ENCODE measurements at regions not wholly inside any gene's neighbourhood (a gene's known extent, or its start where the extent isn't known, plus 50 kb on each side); places are given as distances from the start of the nearest gene placed in this dataset.
"Not testable (repeated sequence)": the region's sequence is repeated elsewhere in the genome, so short reads cannot be mapped to it uniquely, and the experiment has no call there.

DNA sequence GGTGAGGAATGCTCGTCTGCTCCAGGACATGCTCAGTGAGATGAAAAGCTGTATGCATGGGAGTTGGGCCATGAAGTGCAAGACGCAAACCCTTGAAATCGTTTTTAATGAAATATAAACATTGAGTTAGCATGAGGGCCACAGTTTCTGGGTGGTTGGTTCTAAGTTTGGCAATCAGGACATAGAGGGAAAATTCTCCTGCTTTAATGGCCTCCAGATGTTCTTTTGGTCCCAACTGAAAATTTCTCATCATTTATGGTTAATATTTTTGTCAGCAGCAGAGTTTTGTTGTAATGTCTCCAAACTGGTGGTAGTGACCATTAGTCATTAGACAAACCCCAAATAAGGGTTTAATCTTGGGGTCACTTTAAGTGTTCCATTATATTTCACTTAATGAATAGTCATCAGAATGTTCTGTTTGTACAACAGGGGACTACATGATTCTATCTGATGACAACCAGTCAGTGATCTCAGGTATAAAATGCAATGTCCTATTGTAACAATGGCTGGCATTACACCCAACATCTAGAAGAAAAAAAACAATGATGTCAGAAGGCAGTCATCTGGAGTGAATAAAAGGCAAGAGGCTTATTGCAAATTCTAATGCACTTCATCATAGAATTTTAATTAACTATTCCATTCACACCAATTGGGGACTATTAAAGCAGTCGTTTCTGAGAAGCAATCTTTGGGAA lies 197.4 kb downstream of the JCAD start:
- no peaks in the 10 kb centered on the region for H3K79me2 ChIP-seq (ENCODE audit: insufficient read depth, low read length)
- H2AFZ ChIP-seq (ENCODE audit: low read length): no peak overlapping the region
- no peak overlapping the region for H3K14ac ChIP-seq (ENCODE audit: insufficient read depth, low read length)
- no peaks in the 10 kb centered on the region for H3K4me1 ChIP-seq (ENCODE audit: insufficient read depth, low read length)
- no peak overlapping the region for H4K8ac ChIP-seq (replicated peaks; ENCODE audit: insufficient read length, low read depth, low read length)
- H2BK12ac ChIP-seq (ENCODE audit: insufficient read length, low read depth, low read length): no peak overlapping the region
- H2BK20ac ChIP-seq (ENCODE audit: low read depth, low read length, poor library complexity, severe bottlenecking): no peak overlapping the region
- H3K9ac ChIP-seq (ENCODE audit: extremely low read depth, insufficient read length, low read length): no peak overlapping the region
- H3K18ac ChIP-seq (ENCODE audit: insufficient read length, low read depth, low read length): no peak overlapping the region
- H2BK15ac ChIP-seq (ENCODE audit: low read depth, low read length): no peak overlapping the region
- H3K23me2 ChIP-seq (ENCODE audit: insufficient read length, low read depth, low read length, poor library complexity, severe bottlenecking): no peaks in the 10 kb centered on the region
- H3K4me3 Mint-ChIP-seq: no peak overlapping the region
- H3K9me3 ChIP-seq (ENCODE audit: control insufficient read depth, low read depth, low read length): no peaks in the 10 kb centered on the region
- H4K20me1 ChIP-seq (ENCODE audit: control insufficient read depth, insufficient read depth, insufficient read length): no peaks in the 10 kb centered on the region
- WGBS (ENCODE audit: extremely low coverage, insufficient read length, low lambda C conversion rate): no CpG with 5 or more reads among the region's 4 CpGs
- H3K4ac ChIP-seq (ENCODE audit: low read depth, low read length): no peak overlapping the region
- TF ChIP-seq, protein P1, sequence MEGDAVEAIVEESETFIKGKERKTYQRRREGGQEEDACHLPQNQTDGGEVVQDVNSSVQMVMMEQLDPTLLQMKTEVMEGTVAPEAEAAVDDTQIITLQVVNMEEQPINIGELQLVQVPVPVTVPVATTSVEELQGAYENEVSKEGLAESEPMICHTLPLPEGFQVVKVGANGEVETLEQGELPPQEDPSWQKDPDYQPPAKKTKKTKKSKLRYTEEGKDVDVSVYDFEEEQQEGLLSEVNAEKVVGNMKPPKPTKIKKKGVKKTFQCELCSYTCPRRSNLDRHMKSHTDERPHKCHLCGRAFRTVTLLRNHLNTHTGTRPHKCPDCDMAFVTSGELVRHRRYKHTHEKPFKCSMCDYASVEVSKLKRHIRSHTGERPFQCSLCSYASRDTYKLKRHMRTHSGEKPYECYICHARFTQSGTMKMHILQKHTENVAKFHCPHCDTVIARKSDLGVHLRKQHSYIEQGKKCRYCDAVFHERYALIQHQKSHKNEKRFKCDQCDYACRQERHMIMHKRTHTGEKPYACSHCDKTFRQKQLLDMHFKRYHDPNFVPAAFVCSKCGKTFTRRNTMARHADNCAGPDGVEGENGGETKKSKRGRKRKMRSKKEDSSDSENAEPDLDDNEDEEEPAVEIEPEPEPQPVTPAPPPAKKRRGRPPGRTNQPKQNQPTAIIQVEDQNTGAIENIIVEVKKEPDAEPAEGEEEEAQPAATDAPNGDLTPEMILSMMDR (conservative IDR thresholded peaks at IDR 0.05): no peak
- H3K36me3 Mint-ChIP-seq (ENCODE audit: insufficient read depth in 1 of 3, low read depth in 3 of 3): no peaks in the 10 kb centered on the region
- no peak overlapping the region for H2BK120ac ChIP-seq (ENCODE audit: low read depth, low read length, poor library complexity, severe bottlenecking)
- no peak overlapping the region for H2AK5ac ChIP-seq (ENCODE audit: insufficient read length, low read length)
- H3K27me3 ChIP-seq (ENCODE audit: insufficient read depth, low read length): no peaks in the 10 kb centered on the region
- no peak overlapping the region for H3K56ac ChIP-seq (ENCODE audit: insufficient read length, low read depth, low read length)
- no peak overlapping the region for H3K27ac ChIP-seq (ENCODE audit: insufficient read length, low read depth, low read length)
- H3K27ac Mint-ChIP-seq: no peak overlapping the region
- no peak overlapping the region for H4K91ac ChIP-seq (ENCODE audit: insufficient read length, low read depth, low read length)
- no peaks in the 10 kb centered on the region for H3K9me3 Mint-ChIP-seq
- no peak overlapping the region for H3K4me2 ChIP-seq (ENCODE audit: insufficient read depth, insufficient read length, low read length)
- H3K23ac ChIP-seq (ENCODE audit: insufficient read length, low read depth, low read length): no peak overlapping the region
- no peak overlapping the region for H2BK5ac ChIP-seq (ENCODE audit: insufficient read length, low read length)
- peaks cover 7% of the 10 kb centered on the region in 2 experiments for H3K4me1 Mint-ChIP-seq
- no peak overlapping the region for H4K5ac ChIP-seq (ENCODE audit: insufficient read length, low read depth, low read length)
- no peaks in the 10 kb centered on the region for H3K79me1 ChIP-seq (ENCODE audit: insufficient read depth, low read depth, low read length, poor library complexity, severe bottlenecking)
- DNase-seq: no peak
- no peaks in the 10 kb centered on the region for H3K27me3 Mint-ChIP-seq (ENCODE audit: low read depth)
- no peak overlapping the region for H3T11ph ChIP-seq (ENCODE audit: low read length)

DNA sequence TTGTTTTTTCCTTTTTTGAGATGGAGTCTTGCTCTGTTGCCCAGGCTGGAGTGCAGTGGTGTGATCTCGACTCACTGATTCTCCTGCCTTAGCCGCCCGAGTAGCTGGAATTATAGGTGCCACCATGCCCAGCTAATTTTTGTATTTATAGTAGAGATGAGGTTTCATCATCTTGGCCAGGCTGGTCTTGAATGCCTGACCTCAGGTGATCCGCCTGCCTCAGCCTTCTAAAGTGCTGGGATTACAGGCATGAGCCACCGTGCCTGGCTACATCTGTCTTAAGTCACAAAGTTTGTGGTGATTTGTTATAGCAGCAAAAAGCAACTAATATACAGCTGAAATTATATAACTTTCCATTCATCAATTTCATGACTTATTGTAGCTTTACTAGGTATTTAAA lies 198.2 kb downstream of the JCAD start:
- not testable (repeated sequence) for H3K9me3 ChIP-seq (ENCODE audit: control insufficient read depth, low read depth, low read length); H2AK5ac ChIP-seq (ENCODE audit: insufficient read length, low read length); H3K9ac ChIP-seq (ENCODE audit: extremely low read depth, insufficient read length, low read length); H3K23me2 ChIP-seq (ENCODE audit: insufficient read length, low read depth, low read length, poor library complexity, severe bottlenecking); H3K14ac ChIP-seq (ENCODE audit: insufficient read depth, low read length); H3K4ac ChIP-seq (ENCODE audit: low read depth, low read length); H2BK5ac ChIP-seq (ENCODE audit: insufficient read length, low read length); H3K79me2 ChIP-seq (ENCODE audit: insufficient read depth, low read length); H2BK12ac ChIP-seq (ENCODE audit: insufficient read length, low read depth, low read length); H4K5ac ChIP-seq (ENCODE audit: insufficient read length, low read depth, low read length); H3K79me1 ChIP-seq (ENCODE audit: insufficient read depth, low read depth, low read length, poor library complexity, severe bottlenecking); H2BK120ac ChIP-seq (ENCODE audit: low read depth, low read length, poor library complexity, severe bottlenecking); H3K27ac ChIP-seq (ENCODE audit: insufficient read length, low read depth, low read length); H3K27me3 ChIP-seq (ENCODE audit: insufficient read depth, low read length); H2AFZ ChIP-seq (ENCODE audit: low read length); H3K4me3 Mint-ChIP-seq; H3K4me1 Mint-ChIP-seq; H3K27me3 Mint-ChIP-seq (ENCODE audit: low read depth); H3K36me3 Mint-ChIP-seq (ENCODE audit: insufficient read depth in 1 of 3, low read depth in 3 of 3); H3K18ac ChIP-seq (ENCODE audit: insufficient read length, low read depth, low read length); H3K56ac ChIP-seq (ENCODE audit: insufficient read length, low read depth, low read length); H3K27ac Mint-ChIP-seq; H2BK15ac ChIP-seq (ENCODE audit: low read depth, low read length); H3K23ac ChIP-seq (ENCODE audit: insufficient read length, low read depth, low read length); H3T11ph ChIP-seq (ENCODE audit: low read length); DNase-seq; H4K8ac ChIP-seq (replicated peaks; ENCODE audit: insufficient read length, low read depth, low read length); H3K9me3 Mint-ChIP-seq; H3K4me1 ChIP-seq (ENCODE audit: insufficient read depth, low read length); H4K20me1 ChIP-seq (ENCODE audit: control insufficient read depth, insufficient read depth, insufficient read length); H3K4me2 ChIP-seq (ENCODE audit: insufficient read depth, insufficient read length, low read length); H2BK20ac ChIP-seq (ENCODE audit: low read depth, low read length, poor library complexity, severe bottlenecking); H4K91ac ChIP-seq (ENCODE audit: insufficient read length, low read depth, low read length)
- WGBS (ENCODE audit: extremely low coverage, insufficient read length, low lambda C conversion rate): no CpG with 5 or more reads among the region's 5 CpGs
